SJSA1 (cell line): ENCODE measurements at regions not wholly inside any gene's neighbourhood (a gene's known extent, or its start where the extent isn't known, plus 50 kb on each side); places are given as distances from the start of the nearest gene placed in this dataset.

Source experiments
- DNase-seq, 2 experiments: peaks; one replicate each; pipeline ENCODE4 v3.0.0-alpha.2; 2015 to 2020; ENCODE audit warnings: low spot score in 2 of 2, low read depth in 1 of 2
- H3K27ac ChIP-seq: fragments of 250-450 bp; sonication (Bioruptor Pico); 2 replicates; pipeline ENCODE4 v1.5.1; 2020; ENCODE audit warnings: mild to moderate bottlenecking, moderate library complexity
- H3K27me3 ChIP-seq: fragments of 250-450 bp; sonication (Bioruptor Pico); replicated peaks from 2 replicates; pipeline ENCODE4 v1.5.1; 2020; ENCODE audit warnings: mild to moderate bottlenecking, moderate library complexity
- H3K36me3 ChIP-seq: fragments of 250-450 bp; sonication (Bioruptor Pico); 2 replicates; pipeline ENCODE4 v1.5.1; 2020; ENCODE audit warnings: mild to moderate bottlenecking
- H3K4me1 ChIP-seq: fragments of 250-450 bp; sonication (Bioruptor Pico); replicated peaks from 2 replicates; pipeline ENCODE4 v1.6.1; 2021; ENCODE audit warnings: mild to moderate bottlenecking
- H3K4me3 ChIP-seq: fragments of 250-450 bp; sonication (Bioruptor Pico); 2 replicates; pipeline ENCODE4 v1.5.1; 2020; ENCODE audit warnings: mild to moderate bottlenecking
- H3K9me3 ChIP-seq: fragments of 250-450 bp; sonication (Bioruptor Pico); replicated peaks from 2 replicates; pipeline ENCODE4 v1.5.1; 2020; ENCODE audit warnings: mild to moderate bottlenecking

DNA sequence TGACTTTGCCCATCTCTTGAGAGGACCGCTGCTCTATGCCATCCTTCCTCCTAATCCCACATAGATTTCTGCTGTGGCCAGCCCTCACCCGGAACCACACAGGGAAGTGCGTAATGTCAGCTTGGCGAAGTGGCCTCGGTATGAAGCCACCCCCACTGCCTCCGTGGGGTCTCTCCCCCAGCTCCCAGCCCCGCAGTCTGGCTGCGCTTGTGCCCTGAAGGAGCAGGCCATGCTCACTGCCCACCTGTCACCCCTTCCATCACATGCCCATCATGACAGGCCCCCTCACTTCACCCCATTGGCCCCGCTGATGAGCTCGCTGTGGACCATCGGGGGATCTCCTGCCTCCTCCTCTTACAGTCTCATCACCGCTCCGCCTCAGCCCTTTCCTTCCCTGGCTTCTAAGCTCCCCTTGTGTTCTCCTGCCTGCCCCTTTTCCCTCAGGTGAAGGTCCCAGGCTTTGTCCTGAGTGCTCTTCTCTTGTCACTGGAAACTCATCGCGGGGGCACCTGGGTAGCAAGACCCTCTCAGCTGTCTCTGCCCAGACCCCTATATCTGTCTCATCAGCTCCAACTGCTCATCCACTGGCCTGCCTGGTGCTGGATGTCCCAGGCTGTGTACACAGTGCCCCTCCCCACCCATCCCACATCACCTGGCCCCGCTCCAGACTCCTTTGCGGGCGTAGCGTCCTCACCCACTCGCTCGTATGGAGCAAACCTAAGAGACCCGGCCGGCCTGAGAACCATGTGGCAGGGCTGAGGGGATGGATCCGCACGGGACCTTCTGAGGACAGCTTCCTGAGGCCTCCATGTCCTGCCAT, 81.7 kb downstream of the GLI2 start:
- Histone ChIP-seq H3K9me3 (no peaks in the 10 kb centered on the region), H3K27ac (peak overlapping the region; percentile 90)
- DNase-seq = no peak

DNA sequence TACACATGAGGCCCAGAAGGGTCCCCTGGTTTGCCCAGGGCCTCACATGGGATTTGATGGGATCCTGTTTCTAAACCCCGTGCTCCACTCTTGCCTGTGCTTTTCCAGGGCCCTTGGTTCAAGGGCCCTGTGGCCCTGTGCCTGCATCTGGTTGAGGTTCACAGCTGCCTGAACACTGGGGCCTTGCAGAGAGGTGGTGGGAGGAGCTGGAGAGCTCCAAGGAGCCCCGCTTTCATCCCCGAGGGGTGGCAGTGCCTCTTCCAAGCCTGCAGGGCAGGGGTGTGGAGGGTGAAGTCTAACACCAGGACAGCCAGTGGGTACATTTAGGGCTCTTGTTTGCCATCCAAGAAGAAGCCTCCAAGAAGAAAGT, 82.3 kb downstream of the GLI2 start:
- Histone ChIP-seq H3K4me1 (peaks cover 51% of the 10 kb centered on the region), H3K36me3 (0 out of 2 replicates have a peak, but pooled peaks cover 9% of the 10 kb centered on the region), H3K9me3 (no peaks in the 10 kb centered on the region), H3K27ac (peak overlapping the region; percentile 90), H3K4me3 (no peak overlapping the region), H3K27me3 (no peaks in the 10 kb centered on the region)
- no peak for DNase-seq

More for the DNA sequence above, 81.7 kb downstream of the GLI2 start:
- Histone ChIP-seq H3K27me3 (no peaks in the 10 kb centered on the region), H3K4me1 (peaks cover 51% of the 10 kb centered on the region), H3K36me3 (0 out of 2 replicates have a peak, but pooled peaks cover 6% of the 10 kb centered on the region), H3K4me3 (no peak overlapping the region)

DNA sequence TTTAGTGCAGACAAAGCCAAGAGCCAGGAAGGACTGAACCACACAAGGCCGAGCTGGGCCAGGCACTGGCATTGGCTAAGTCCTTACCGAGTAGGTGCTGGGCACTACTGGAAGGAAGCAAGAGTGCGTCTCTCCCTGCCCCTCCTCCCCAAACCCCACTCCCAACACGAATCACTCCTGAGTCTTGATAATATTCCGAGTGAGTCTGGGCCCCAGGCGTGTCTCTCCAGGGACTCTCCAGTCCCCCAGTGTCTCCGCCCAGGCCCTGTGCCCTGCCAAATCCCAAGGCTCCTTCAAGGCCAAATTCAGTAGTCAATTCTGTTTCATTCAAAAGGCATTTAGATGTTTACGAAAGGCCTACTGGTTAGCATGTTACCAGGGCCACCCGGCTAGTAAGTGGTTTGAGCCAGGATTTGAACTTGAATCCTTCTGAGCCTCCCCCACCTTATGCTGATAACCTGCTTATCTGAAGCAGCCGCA, 82.8 kb downstream of the GLI2 start:
- Histone ChIP-seq H3K9me3 (no peaks in the 10 kb centered on the region), H3K27me3 (no peaks in the 10 kb centered on the region), H3K27ac (peak overlapping the region; percentile 90), H3K36me3 (0 out of 2 replicates have a peak, but pooled peaks cover 9% of the 10 kb centered on the region), H3K4me3 (no peak overlapping the region), H3K4me1 (peaks cover 51% of the 10 kb centered on the region)
- DNase-seq = peak; percentile 95 to 97

- H3K4me3 ChIP-seq = no peak overlapping the region; the same call in 1 of the 2 replicates
- H3K27me3 ChIP-seq = no peaks in the 10 kb centered on the region
- peaks cover 13% of the 10 kb centered on the region; the same call in 1 of the 2 replicates for H3K36me3 ChIP-seq
- peaks cover 51% of the 10 kb centered on the region for H3K4me1 ChIP-seq
- peak overlapping the region; percentile 90 for H3K27ac ChIP-seq
- H3K9me3 ChIP-seq = no peaks in the 10 kb centered on the region
- DNase-seq = no peak
Observed at GRCh38 chr2:120819720-120820210, 84.1 kb downstream of the GLI2 start.

GRCh38 chr2:120820263-120820952, 84.7 kb downstream of the GLI2 start:
- peak; percentile 83 for DNase-seq
- Histone ChIP-seq H3K27me3 (no peaks in the 10 kb centered on the region), H3K9me3 (no peaks in the 10 kb centered on the region), H3K4me1 (peaks cover 56% of the 10 kb centered on the region), H3K4me3 (peak overlapping the region; percentile 33), H3K27ac (peak overlapping the region; percentile 90), H3K36me3 (peaks cover 13% of the 10 kb centered on the region; the same call in 1 of the 2 replicates)

DNA sequence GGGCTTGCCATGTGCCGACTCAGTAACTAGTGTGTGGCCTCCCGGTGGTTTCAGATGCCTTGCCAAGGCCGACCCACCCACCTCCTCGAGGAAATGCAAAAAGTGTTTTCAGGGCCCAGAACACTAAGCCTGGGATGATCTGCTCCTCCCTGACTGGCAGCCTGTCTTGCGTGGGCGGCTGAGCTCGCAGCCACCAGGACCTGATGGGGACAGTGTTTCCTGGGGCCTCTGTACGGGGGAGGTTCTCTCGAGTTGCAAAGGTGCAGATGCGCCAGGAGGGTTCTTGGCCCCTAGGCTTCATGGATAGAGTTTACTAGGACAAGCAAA, 85.2 kb downstream of the GLI2 start:
- DNase-seq = peak; percentile 80 to 84
- H3K36me3 ChIP-seq = peaks cover 13% of the 10 kb centered on the region; the same call in 1 of the 2 replicates
- H3K4me1 ChIP-seq = peaks cover 61% of the 10 kb centered on the region
- no peaks in the 10 kb centered on the region for H3K9me3 ChIP-seq
- no peaks in the 10 kb centered on the region for H3K27me3 ChIP-seq
- H3K4me3 ChIP-seq = peak overlapping the region; percentile 33
- H3K27ac ChIP-seq = peak overlapping the region; percentile 90

DNA sequence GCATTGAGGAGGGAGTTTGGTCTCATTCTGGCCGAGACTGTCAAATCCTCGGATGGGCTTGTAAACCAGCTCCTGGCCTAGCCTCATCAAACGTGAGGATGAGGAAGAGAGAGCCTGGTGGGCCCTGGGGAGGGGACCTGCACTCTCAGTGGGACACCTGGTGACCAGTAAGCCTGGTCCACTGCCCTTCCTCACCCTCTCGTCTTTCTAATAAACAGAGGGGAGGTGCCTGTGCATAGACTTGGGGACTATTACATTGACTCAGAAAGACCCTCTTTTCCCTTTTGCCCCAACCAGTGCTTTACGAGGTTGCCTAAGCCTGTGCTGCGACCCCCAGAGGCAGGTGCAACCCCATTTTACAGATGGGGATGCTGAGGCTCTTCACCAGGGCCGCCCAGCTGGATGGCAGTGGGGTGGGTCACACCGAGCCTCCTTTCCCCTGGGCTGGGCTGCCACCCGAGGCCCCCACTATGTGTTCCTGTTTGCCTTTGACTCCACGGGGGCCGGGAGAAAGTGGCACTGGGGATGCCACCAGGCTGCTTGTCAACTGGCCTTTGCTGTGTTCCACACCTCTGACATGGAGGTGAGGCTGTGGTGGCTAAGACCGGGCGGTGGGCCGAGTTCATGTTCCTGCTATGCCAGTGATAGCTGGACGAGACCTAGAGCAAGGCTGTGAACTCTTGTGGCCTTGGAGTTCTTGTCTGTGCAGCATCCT, 85.9 kb downstream of the GLI2 start:
- no peak overlapping the region for H3K4me3 ChIP-seq
- no peak for DNase-seq
- no peaks in the 10 kb centered on the region for H3K9me3 ChIP-seq
- no peaks in the 10 kb centered on the region for H3K27me3 ChIP-seq
- H3K4me1 ChIP-seq = peaks cover 68% of the 10 kb centered on the region
- H3K27ac ChIP-seq = peak overlapping the region; percentile 90; the same call in 1 of the 2 replicates
- H3K36me3 ChIP-seq = peaks cover 13% of the 10 kb centered on the region; the same call in 1 of the 2 replicates

DNA sequence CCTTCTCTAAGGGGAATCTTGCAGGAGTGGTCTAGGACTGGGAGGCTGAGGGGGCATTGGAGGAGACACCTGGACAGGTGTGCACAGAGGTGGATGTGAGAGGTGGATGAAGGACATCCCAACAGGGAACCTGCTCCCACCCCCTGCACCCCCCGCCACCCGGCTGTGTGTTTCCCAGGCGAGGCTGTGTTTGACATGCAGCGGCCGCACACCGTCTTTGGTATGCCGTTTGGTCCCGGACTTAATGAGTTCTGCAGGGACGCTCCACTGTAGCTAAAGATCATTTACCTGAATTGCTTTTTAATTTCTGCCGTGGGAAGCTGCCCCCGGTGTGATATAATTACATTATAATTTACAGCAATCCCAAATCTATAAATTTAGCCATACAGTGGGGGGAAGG, 87.3 kb downstream of the GLI2 start:
- Histone ChIP-seq H3K27me3 (no peaks in the 10 kb centered on the region), H3K4me1 (peaks cover 66% of the 10 kb centered on the region), H3K4me3 (no peak overlapping the region), H3K36me3 (peaks cover 18% of the 10 kb centered on the region), H3K27ac (no peak overlapping the region), H3K9me3 (no peaks in the 10 kb centered on the region)
- no peak for DNase-seq

DNA sequence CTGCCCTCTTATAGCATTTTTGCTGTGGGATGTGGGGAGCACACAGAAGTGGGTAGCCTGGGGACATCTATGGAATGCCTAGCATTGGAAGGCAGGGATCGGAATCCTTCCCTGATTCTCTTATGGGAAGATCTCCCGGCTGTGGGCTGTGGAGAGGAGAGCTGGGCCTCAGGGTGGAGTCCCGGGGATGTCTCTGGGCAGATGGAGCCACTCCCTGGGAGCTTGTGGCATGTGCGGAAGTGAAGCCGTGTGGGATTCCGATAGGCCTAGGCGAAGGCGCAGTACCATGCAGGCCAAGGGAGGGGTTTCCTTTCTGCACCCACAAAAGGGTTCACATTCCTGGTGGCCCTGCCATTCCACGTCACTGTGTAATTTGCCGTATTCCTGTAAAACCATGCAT, 87.9 kb downstream of the GLI2 start:
- no peaks in the 10 kb centered on the region for H3K27me3 ChIP-seq
- H3K4me3 ChIP-seq = no peak overlapping the region
- H3K27ac ChIP-seq = no peak overlapping the region
- H3K9me3 ChIP-seq = no peaks in the 10 kb centered on the region
- H3K36me3 ChIP-seq = peaks cover 24% of the 10 kb centered on the region
- peaks cover 60% of the 10 kb centered on the region for H3K4me1 ChIP-seq
- DNase-seq = no peak

GRCh38 chr2:120824246-120824645, 88.6 kb downstream of the GLI2 start:
- Histone ChIP-seq H3K27me3 (no peaks in the 10 kb centered on the region), H3K36me3 (peaks cover 31% of the 10 kb centered on the region), H3K9me3 (no peaks in the 10 kb centered on the region), H3K4me1 (peaks cover 53% of the 10 kb centered on the region), H3K4me3 (no peak overlapping the region), H3K27ac (no peak overlapping the region)
- no peak for DNase-seq

DNA sequence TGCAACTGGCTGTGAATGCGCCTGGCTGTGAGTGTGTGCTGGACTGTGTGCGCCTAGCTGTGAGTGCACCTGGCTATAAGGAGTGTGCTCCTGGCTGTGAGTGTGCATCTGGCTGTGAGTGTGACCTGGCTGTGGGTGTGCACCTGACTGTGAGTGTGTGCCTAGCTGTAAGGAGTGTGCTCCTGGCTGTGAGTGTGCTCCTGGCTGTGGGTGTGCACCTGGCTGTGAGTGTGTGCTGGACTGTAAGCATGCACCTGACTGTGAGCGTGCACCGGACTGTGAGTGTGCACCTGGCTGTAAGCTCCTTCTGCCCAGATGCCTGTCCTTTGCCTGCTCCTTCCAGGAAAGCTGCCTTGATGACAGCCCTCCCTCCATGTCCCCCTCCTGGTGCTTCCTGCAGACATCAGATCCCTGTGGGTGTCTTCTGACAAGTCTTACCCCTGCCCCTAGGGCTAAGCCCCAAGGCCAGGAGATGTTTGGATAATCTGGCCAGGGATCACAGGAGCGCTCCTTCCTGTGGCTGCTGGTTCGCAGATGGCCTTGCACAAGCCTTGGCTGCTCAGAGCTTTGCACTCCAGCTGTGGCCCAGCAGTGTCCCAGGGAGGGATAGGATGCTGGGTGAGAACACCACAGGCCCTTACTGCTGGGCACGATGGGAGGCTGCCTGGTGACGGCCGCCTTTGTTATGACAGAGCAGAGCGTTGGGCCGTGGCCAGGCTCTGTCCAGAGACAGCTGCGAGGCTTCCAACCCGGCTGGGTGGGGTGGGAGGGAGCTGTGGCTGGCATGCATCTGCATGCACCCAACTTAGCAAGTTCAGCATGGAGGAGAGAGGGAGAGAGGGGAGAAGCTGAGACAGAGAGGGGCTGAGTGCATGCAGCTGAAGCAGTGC, 89.9 kb downstream of the GLI2 start:
- Histone ChIP-seq H3K27ac (no peak overlapping the region), H3K4me3 (no peak overlapping the region)

DNA sequence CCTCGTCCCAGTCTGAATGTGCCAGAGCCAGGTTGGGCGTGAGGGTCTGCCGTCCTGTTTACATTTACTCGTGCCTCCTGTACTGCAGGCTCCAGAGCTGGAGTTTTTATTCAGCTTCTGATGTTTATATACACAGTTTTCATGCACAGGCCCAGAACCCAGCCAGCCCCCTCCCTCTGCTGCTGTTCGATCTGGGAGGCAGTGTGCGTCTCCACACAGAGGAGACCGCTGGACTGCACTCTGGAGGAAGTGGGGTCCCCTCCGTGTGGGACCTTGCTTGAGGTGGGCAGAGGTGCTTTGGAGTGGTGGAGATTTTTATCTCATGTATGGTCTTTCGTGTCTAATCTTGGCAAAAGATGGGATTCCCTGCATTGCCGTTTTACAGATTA, 90.6 kb downstream of the GLI2 start:
- H3K4me3 ChIP-seq = no peak overlapping the region
- peaks cover 33% of the 10 kb centered on the region for H3K36me3 ChIP-seq
- no peaks in the 10 kb centered on the region for H3K27me3 ChIP-seq
- no peak for DNase-seq
- H3K4me1 ChIP-seq = peaks cover 33% of the 10 kb centered on the region
- no peak overlapping the region for H3K27ac ChIP-seq
- H3K9me3 ChIP-seq = no peaks in the 10 kb centered on the region

More for the DNA sequence above, 89.9 kb downstream of the GLI2 start:
- Histone ChIP-seq H3K9me3 (no peaks in the 10 kb centered on the region), H3K4me1 (peaks cover 39% of the 10 kb centered on the region), H3K27me3 (no peaks in the 10 kb centered on the region), H3K36me3 (peaks cover 33% of the 10 kb centered on the region)
- peak; percentile 45 to 71 for DNase-seq
